HFFc6 (cell line): ENCODE measurements at regions not wholly inside any gene's neighbourhood (a gene's known extent, or its start where the extent isn't known, plus 50 kb on each side); places are given as distances from the start of the nearest gene placed in this dataset.
"Not testable (repeated sequence)": the region's sequence is repeated elsewhere in the genome, so short reads cannot be mapped to it uniquely, and the experiment has no call there.

Experiments used
- DNase-seq: peaks from one replicate; pipeline ENCODE4 v3.0.0-alpha.2; 2018
- H3K27ac Mint-ChIP-seq: 2 replicates; pipeline ENCODE4 v1.8.0; 2020; ENCODE audit warnings: mild to moderate bottlenecking, mixed read lengths
- H3K27me3 Mint-ChIP-seq: 2 replicates; pipeline ENCODE4 v1.8.0; 2021; ENCODE audit warnings: mild to moderate bottlenecking, moderate library complexity, mixed read lengths; ENCODE audit not compliant: insufficient read depth
- H3K36me3 Mint-ChIP-seq: 2 replicates; pipeline ENCODE4 v1.8.0; 2021; ENCODE audit warnings: low read depth, mixed read lengths
- H3K4me1 Mint-ChIP-seq: 2 replicates; pipeline ENCODE4 v1.8.0; 2020; ENCODE audit warnings: low read depth, mixed read lengths
- H3K4me3 Mint-ChIP-seq: 2 replicates; pipeline ENCODE4 v1.8.0; 2020; ENCODE audit warnings: mild to moderate bottlenecking, moderate library complexity, mixed read lengths
- H3K9me3 Mint-ChIP-seq: 2 replicates; pipeline ENCODE4 v1.8.0; 2020; ENCODE audit warnings: mild to moderate bottlenecking, mixed read lengths
- TF ChIP-seq, protein P1 (sequence below): fragments of 200-600 bp; sonication (generic); IDR thresholded peaks from 2 replicates; pipeline ENCODE4 v1.5.0; 2021; ENCODE audit warnings: antibody characterized with exemption, mild to moderate bottlenecking

DNA sequence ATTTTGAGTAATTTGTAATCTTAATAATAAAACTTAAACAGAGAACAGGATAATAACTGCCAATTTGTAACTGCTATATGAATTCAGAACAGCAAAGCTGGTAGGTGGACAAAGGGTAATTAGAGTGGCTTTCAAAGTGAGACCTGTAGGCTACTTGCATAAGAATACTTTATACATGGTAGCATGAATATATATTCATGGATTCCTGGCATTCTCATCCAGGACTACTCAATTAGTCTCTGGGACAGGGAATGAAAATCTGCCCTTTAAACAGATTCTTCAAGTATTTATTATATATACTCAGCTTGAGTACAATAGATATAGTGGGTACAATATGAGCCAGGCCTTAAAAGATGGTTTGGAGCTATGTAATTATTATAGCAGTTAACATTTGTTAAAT lies 419.9 kb downstream of the PIK3C3 start:
- TF ChIP-seq, protein P1, sequence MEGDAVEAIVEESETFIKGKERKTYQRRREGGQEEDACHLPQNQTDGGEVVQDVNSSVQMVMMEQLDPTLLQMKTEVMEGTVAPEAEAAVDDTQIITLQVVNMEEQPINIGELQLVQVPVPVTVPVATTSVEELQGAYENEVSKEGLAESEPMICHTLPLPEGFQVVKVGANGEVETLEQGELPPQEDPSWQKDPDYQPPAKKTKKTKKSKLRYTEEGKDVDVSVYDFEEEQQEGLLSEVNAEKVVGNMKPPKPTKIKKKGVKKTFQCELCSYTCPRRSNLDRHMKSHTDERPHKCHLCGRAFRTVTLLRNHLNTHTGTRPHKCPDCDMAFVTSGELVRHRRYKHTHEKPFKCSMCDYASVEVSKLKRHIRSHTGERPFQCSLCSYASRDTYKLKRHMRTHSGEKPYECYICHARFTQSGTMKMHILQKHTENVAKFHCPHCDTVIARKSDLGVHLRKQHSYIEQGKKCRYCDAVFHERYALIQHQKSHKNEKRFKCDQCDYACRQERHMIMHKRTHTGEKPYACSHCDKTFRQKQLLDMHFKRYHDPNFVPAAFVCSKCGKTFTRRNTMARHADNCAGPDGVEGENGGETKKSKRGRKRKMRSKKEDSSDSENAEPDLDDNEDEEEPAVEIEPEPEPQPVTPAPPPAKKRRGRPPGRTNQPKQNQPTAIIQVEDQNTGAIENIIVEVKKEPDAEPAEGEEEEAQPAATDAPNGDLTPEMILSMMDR, result no peak
- no peaks in the 10 kb centered on the region for H3K27me3 Mint-ChIP-seq
- no peaks in the 10 kb centered on the region for H3K4me1 Mint-ChIP-seq
- DNase-seq, result no peak
- peaks cover 13% of the 10 kb centered on the region for H3K9me3 Mint-ChIP-seq
- H3K4me3 Mint-ChIP-seq, result no peak overlapping the region
- no peaks in the 10 kb centered on the region for H3K36me3 Mint-ChIP-seq
- H3K27ac Mint-ChIP-seq, result no peak overlapping the region

DNA sequence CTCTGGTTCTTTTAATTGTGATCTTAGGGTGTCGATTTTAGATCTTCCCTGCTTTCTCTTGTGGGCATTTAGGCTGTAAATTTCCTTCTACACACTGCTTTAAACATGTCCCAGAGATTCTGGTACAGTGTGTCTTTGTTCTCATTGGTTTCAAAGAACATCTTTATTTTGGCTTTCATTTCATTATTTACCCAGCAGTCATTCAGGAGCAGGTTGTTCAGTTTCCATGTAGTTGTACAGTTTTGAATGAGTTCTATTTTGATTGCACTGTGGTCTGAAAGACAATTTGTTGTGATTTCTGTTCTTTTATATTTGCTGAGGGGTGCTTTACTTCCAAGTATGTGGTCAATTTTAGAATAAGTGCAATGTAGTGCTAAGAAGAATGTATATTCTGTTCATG lies 423.8 kb downstream of the PIK3C3 start:
- not testable (repeated sequence) for DNase-seq, H3K4me3 Mint-ChIP-seq

DNA sequence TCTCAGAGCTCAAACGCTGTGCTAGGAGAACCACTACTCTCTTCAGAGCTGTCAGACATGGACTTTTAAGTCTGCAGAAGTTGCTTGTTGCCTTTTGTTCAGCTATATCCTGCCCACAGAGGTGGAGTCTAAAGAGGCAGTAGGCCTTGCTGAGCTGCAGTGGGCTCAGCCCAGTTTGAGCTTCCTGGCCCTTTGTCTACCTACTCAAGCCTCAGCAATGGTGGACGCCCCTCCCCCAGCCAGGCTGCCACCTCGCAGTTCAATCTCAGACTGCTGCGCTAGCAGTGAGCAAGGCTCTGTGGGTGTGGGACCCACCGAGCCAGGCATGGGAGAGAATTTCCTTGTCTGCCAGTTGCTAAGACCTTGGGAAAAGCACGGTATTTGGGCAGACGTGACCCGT lies 426.2 kb downstream of the PIK3C3 start:
- H3K27me3 Mint-ChIP-seq, H3K4me3 Mint-ChIP-seq, DNase-seq, H3K4me1 Mint-ChIP-seq, H3K27ac Mint-ChIP-seq, H3K36me3 Mint-ChIP-seq: not testable (repeated sequence)
- peaks cover 41% of the 10 kb centered on the region for H3K9me3 Mint-ChIP-seq

More for the DNA sequence above, 423.8 kb downstream of the PIK3C3 start:
- peaks cover 34% of the 10 kb centered on the region for H3K9me3 Mint-ChIP-seq
- H3K27ac Mint-ChIP-seq, H3K4me1 Mint-ChIP-seq, H3K36me3 Mint-ChIP-seq, H3K27me3 Mint-ChIP-seq: not testable (repeated sequence)

DNA sequence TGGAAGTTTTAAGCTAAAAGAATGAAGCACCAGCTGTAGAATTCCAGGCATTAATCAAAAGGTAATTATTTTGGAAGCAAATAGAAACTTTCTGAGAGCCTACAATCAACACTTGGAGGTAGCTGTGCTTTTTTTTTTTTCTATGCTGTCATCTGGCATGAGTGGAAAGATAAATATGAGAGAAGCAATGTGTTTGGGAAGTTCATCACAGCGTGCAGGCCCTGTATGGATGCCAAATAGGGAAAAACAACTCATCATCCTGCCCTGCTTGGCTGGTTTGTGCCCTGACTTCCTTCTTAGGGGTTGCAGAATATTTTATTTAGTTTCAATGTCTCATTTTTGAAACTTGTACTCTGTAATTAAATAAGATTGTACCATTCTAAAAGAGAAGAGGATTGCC lies 437.4 kb downstream of the PIK3C3 start:
- no peaks in the 10 kb centered on the region for H3K27me3 Mint-ChIP-seq
- H3K4me1 Mint-ChIP-seq, result no peaks in the 10 kb centered on the region
- no peak overlapping the region for H3K27ac Mint-ChIP-seq
- DNase-seq, result no peak
- no peak overlapping the region for H3K4me3 Mint-ChIP-seq
- TF ChIP-seq, protein P1, result no peak
- H3K36me3 Mint-ChIP-seq, result no peaks in the 10 kb centered on the region; the same call in 1 of the 2 replicates
- peaks cover 48% of the 10 kb centered on the region for H3K9me3 Mint-ChIP-seq

DNA sequence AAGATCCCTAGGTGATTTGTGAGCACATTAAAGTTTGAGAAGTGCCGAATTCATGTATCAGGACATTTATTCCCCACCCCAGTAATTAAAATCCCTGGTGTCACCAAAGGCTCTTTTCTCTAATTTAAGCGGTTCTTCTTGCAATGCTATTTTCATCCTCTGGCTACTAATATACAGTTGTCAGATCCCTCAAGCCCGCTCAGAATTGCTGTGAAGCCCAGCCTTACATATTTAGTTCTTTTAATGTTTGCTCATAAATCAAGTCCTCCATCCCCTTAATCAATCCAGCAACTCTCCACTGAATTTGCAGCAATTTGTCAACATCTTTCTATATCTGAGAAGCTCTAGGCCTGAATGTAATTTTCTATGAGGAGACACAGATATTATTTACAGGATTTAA lies 437.9 kb downstream of the PIK3C3 start:
- DNase-seq, result no peak
- no peak overlapping the region for H3K27ac Mint-ChIP-seq
- H3K4me1 Mint-ChIP-seq, result no peaks in the 10 kb centered on the region
- H3K27me3 Mint-ChIP-seq, result no peaks in the 10 kb centered on the region
- no peak overlapping the region for H3K4me3 Mint-ChIP-seq
- no peaks in the 10 kb centered on the region; the same call in 1 of the 2 replicates for H3K36me3 Mint-ChIP-seq
- TF ChIP-seq, protein P1, result no peak
- peaks cover 45% of the 10 kb centered on the region for H3K9me3 Mint-ChIP-seq

DNA sequence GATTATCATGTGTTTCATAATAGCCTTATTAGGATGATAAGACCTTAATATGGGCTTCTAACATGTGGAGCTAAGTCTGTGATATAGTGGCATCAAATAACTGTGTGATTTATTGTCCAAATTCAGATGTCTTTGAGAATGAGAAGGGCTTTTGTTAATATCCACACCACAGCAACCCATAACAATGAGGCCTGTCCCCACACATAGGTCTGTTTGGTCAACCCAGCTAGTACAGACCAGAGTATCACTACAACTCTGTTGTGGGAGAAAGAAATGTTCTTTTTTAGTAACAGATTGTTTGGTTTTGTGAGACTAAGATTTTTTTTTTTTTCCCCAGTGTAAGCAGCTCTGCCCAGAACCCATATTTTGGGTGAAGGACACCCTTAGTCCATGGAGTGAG lies 439.2 kb downstream of the PIK3C3 start:
- DNase-seq, result no peak
- TF ChIP-seq, protein P1, result no peak
- Mint-ChIP-seq H3K27me3 (no peaks in the 10 kb centered on the region), H3K27ac (no peak overlapping the region), H3K9me3 (peaks cover 42% of the 10 kb centered on the region), H3K36me3 (no peaks in the 10 kb centered on the region; the same call in 1 of the 2 replicates), H3K4me3 (no peak overlapping the region), H3K4me1 (no peaks in the 10 kb centered on the region)

DNA sequence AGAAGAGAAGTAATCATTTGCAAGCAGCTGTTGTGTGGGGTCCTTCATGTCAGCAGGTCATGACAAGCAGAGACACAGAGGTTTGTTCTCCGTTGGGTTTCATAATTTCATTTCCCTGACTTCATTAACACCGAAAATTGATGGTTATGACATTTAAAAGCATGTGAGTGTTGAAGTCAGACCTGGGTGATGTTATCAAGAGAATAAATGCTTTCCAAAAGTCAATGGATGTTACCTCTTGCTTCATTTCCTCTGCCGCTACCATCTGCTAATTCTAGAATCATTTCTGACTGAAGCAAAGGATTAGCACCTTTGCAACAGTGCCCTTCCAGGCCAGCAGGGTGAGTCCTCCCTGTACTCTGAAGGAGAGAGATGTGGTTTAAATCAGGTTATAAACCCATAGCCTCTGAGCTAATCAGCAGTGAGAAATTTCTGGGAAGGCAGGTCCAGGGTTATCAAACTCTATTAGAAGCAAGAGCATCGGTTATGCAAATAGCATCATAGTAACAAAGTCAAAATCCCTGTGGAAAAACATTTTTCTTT lies 446.2 kb downstream of the PIK3C3 start:
- no peak for DNase-seq
- no peak overlapping the region for H3K27ac Mint-ChIP-seq
- H3K4me1 Mint-ChIP-seq, result no peaks in the 10 kb centered on the region
- H3K36me3 Mint-ChIP-seq, result no peaks in the 10 kb centered on the region
- H3K4me3 Mint-ChIP-seq, result no peak overlapping the region
- TF ChIP-seq, protein P1, result no peak
- peaks cover 18% of the 10 kb centered on the region for H3K9me3 Mint-ChIP-seq
- H3K27me3 Mint-ChIP-seq, result no peaks in the 10 kb centered on the region
